GM18951 (cell line): ENCODE measurements at regions not wholly inside any gene's neighbourhood (a gene's known extent, or its start where the extent isn't known, plus 50 kb on each side); places are given as distances from the start of the nearest gene placed in this dataset.

ENCODE experiments used
- POLR2A ChIP-seq: IDR thresholded peaks from 4 replicates; pipeline ENCODE4 v1.6.1; 2011; ENCODE audit warnings: mild to moderate bottlenecking; ENCODE audit not compliant: insufficient read length, insufficient read depth; ENCODE audit errors: extremely low read depth
- in situ Hi-C: fragments of 300-500 bp; cut with MboI; formaldehyde crosslinking; loops from one replicate; pipeline ENCODE4 v1.12.0; 2022; ENCODE audit warnings: low sequenced_read_pairs, mixed read lengths, inconsistent platforms; ENCODE audit not compliant: unreplicated experiment

- in situ Hi-C loops: no loop called here
- TF ChIP-seq POLR2A: no peak
Measured at GRCh38 chr9:117542021-117542420, 127.2 kb upstream of the ASTN2 start.

- no peak for TF ChIP-seq POLR2A
- in situ Hi-C loops: no loop called here
Measured at GRCh38 chr9:117541181-117541580, 126.3 kb upstream of the ASTN2 start.

GRCh38 chr9:117535973-117536372, 121.1 kb upstream of the ASTN2 start:
- in situ Hi-C loops: no loop called here
- TF ChIP-seq POLR2A: no peak

- in situ Hi-C loops: no loop called here
- no peak for TF ChIP-seq POLR2A
Measured at GRCh38 chr9:117535434-117535833, 120.6 kb upstream of the ASTN2 start.

- TF ChIP-seq POLR2A: no peak
- in situ Hi-C loops: no loop called here
Measured at GRCh38 chr9:117528225-117528624, 113.4 kb upstream of the ASTN2 start.

GRCh38 chr9:117526674-117527073, 111.8 kb upstream of the ASTN2 start:
- in situ Hi-C loops: no loop called here
- no peak for TF ChIP-seq POLR2A

- no peak for TF ChIP-seq POLR2A
- in situ Hi-C loops: no loop called here
Measured at GRCh38 chr9:117523531-117524153, 108.8 kb upstream of the ASTN2 start.

- TF ChIP-seq POLR2A: no peak
- in situ Hi-C loops: no loop called here
Measured at GRCh38 chr9:117521293-117521692, 106.4 kb upstream of the ASTN2 start.

GRCh38 chr9:117516676-117517632, 102.1 kb upstream of the ASTN2 start:
- TF ChIP-seq POLR2A: no peak
- in situ Hi-C loops: no loop called here

- in situ Hi-C loops: no loop called here
- no peak for TF ChIP-seq POLR2A
Measured at GRCh38 chr9:117511852-117512481, 97.1 kb upstream of the ASTN2 start.

- TF ChIP-seq POLR2A: no peak
Measured at GRCh38 chr9:117496307-117496706, 81.5 kb upstream of the ASTN2 start.

GRCh38 chr9:117494401-117495090, 79.7 kb upstream of the ASTN2 start:
- in situ Hi-C loops: no loop called here
- TF ChIP-seq POLR2A: no peak

More at GRCh38 chr9:117496307-117496706, 81.5 kb upstream of the ASTN2 start:
- in situ Hi-C loops: no loop called here

- in situ Hi-C loops: no loop called here
- TF ChIP-seq POLR2A: no peak
Measured at GRCh38 chr9:117492476-117492875, 77.6 kb upstream of the ASTN2 start.
